C4-2B (cell line): ENCODE measurements at regions not wholly inside any gene's neighbourhood (a gene's known extent, or its start where the extent isn't known, plus 50 kb on each side); places are given as distances from the start of the nearest gene placed in this dataset.

Experiments
- ZFX ChIP-seq: fragments of 450-650 bp; IDR thresholded peaks from 2 replicates; pipeline ENCODE4 v1.6.1; 2017
- TF ChIP-seq, protein P1 (sequence below): fragments of 450-650 bp; conservative IDR thresholded peaks from 2 replicates; pipeline ENCODE4 v1.5.1; 2017; ENCODE audit warnings: mild to moderate bottlenecking

DNA sequence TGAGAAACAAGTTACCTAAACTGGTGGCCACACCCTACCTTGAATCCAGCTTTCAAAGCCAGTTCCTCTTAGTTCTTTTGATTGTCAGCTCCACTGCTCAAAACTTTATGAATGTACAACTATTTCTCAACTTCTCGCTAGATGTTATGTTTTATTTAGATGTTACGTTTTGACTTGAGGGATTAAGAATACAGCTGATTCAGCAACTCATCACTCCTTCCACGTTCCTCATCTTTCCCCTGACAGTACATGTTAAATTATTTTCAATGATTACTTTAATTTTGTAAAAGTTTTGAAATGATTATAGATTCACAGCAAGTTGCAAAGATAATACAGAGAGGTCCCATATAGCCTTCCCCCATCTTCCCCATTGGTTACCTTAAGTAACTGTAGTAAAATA lies 553.4 kb downstream of the GALR1 start:
- TF ChIP-seq, protein P1, sequence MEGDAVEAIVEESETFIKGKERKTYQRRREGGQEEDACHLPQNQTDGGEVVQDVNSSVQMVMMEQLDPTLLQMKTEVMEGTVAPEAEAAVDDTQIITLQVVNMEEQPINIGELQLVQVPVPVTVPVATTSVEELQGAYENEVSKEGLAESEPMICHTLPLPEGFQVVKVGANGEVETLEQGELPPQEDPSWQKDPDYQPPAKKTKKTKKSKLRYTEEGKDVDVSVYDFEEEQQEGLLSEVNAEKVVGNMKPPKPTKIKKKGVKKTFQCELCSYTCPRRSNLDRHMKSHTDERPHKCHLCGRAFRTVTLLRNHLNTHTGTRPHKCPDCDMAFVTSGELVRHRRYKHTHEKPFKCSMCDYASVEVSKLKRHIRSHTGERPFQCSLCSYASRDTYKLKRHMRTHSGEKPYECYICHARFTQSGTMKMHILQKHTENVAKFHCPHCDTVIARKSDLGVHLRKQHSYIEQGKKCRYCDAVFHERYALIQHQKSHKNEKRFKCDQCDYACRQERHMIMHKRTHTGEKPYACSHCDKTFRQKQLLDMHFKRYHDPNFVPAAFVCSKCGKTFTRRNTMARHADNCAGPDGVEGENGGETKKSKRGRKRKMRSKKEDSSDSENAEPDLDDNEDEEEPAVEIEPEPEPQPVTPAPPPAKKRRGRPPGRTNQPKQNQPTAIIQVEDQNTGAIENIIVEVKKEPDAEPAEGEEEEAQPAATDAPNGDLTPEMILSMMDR = no peak
- TF ChIP-seq ZFX = no peak
